GM18517 (cell line): ENCODE measurements at regions not wholly inside any gene's neighbourhood (a gene's known extent, or its start where the extent isn't known, plus 50 kb on each side); places are given as distances from the start of the nearest gene placed in this dataset.

Experiments
- ATAC-seq: cut with Tn5 transposase; IDR thresholded peaks from one replicate; pipeline ENCODE4 v1.9.1; 2021; ENCODE audit warnings: mild to moderate bottlenecking, moderate library complexity; ENCODE audit not compliant: unreplicated experiment

- ATAC-seq, result no peak
Observed at GRCh38 chr4:153131596-153131995, 72.6 kb upstream of the TRIM2 start.

GRCh38 chr4:153137159-153137558, 67.1 kb upstream of the TRIM2 start:
- ATAC-seq, result no peak

- ATAC-seq, result no peak
Observed at GRCh38 chr4:153137677-153138630, 66.3 kb upstream of the TRIM2 start.

GRCh38 chr4:153138736-153139135, 65.5 kb upstream of the TRIM2 start:
- no peak for ATAC-seq

- ATAC-seq, result no peak
Observed at GRCh38 chr4:153140294-153140693, 63.9 kb upstream of the TRIM2 start.

GRCh38 chr4:153141238-153141637, 63.0 kb upstream of the TRIM2 start:
- no peak for ATAC-seq

GRCh38 chr4:153142700-153143438, 61.4 kb upstream of the TRIM2 start:
- no peak for ATAC-seq

GRCh38 chr4:153143527-153144348, 60.5 kb upstream of the TRIM2 start:
- no peak for ATAC-seq

- no peak for ATAC-seq
Observed at GRCh38 chr4:153146031-153146430, 58.2 kb upstream of the TRIM2 start.

GRCh38 chr4:153146961-153147360, 57.3 kb upstream of the TRIM2 start:
- ATAC-seq, result no peak

- ATAC-seq, result no peak
Observed at GRCh38 chr4:153148791-153149190, 55.5 kb upstream of the TRIM2 start.

- no peak for ATAC-seq
Observed at GRCh38 chr4:153151535-153152455, 52.4 kb upstream of the TRIM2 start.

- ATAC-seq, result peak; percentile 4
Observed at GRCh38 chr4:153152501-153153338, 51.5 kb upstream of the TRIM2 start.

- ATAC-seq, result peak; percentile 58
Observed at GRCh38 chr4:153153339-153153871, 50.8 kb upstream of the TRIM2 start.

- ATAC-seq, result no peak
Observed at GRCh38 chr4:153154007-153154975, 50.0 kb upstream of the TRIM2 start.
